Suprapubic skin (tissue), 3 donors: ENCODE measurements at regions not wholly inside any gene's neighbourhood (a gene's known extent, or its start where the extent isn't known, plus 50 kb on each side); places are given as distances from the start of the nearest gene placed in this dataset.

ENCODE experiments used
- POLR2A ChIP-seq, 2 donors: fragments of 450-650 bp; IDR thresholded peaks; one replicate each; pipeline ENCODE4 v1.6.1; 2017; ENCODE audit warnings: antibody characterized with exemption in 2 of 2, mild to moderate bottlenecking in 2 of 2, moderate library complexity in 2 of 2
- TF ChIP-seq, protein P1 (sequence below), 2 donors: fragments of 200-600 bp in 1 of 2; fragments of 450-650 bp in 1 of 2; sonication (generic) in 1 of 2; IDR thresholded peaks; one replicate each; pipeline ENCODE4 v1.5.1; 2016 to 2019; ENCODE audit warnings: antibody characterized with exemption in 2 of 2, mild to moderate bottlenecking in 1 of 2, moderate library complexity in 1 of 2

DNA sequence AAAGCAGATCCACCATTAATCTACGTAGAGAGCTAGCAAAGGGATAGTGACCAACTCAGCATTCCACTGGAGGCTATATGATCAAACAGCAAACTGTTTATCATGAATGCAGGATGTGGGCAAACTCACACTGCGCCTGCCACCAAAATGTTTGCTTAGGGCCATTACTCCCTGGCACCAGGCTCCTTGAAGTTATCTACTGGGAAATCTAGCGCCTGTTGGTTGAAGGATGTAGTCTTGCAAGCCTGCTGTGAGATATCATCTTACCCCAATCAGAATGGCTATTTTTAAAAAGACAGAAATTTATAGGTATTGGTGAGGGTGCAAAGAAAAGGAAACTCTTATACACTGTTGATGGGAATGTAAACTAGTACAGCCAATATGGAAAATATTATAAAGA, 332.5 kb upstream of the RPS23 start:
- TF ChIP-seq, protein P1, sequence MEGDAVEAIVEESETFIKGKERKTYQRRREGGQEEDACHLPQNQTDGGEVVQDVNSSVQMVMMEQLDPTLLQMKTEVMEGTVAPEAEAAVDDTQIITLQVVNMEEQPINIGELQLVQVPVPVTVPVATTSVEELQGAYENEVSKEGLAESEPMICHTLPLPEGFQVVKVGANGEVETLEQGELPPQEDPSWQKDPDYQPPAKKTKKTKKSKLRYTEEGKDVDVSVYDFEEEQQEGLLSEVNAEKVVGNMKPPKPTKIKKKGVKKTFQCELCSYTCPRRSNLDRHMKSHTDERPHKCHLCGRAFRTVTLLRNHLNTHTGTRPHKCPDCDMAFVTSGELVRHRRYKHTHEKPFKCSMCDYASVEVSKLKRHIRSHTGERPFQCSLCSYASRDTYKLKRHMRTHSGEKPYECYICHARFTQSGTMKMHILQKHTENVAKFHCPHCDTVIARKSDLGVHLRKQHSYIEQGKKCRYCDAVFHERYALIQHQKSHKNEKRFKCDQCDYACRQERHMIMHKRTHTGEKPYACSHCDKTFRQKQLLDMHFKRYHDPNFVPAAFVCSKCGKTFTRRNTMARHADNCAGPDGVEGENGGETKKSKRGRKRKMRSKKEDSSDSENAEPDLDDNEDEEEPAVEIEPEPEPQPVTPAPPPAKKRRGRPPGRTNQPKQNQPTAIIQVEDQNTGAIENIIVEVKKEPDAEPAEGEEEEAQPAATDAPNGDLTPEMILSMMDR (IDR thresholded peaks at IDR 0.05), result no peak
- no peak for TF ChIP-seq POLR2A (IDR thresholded peaks at IDR 0.05)
